Epithelial cell of esophagus (primary cell): ENCODE measurements at regions not wholly inside any gene's neighbourhood (a gene's known extent, or its start where the extent isn't known, plus 50 kb on each side); places are given as distances from the start of the nearest gene placed in this dataset.

ENCODE experiments used
- DNase-seq: peaks from one replicate; pipeline ENCODE4 v3.0.0; 2010; ENCODE audit warnings: low read depth
- H3K4me3 ChIP-seq: 2 replicates; pipeline ENCODE4 v1.5.1; 2011; ENCODE audit warnings: mild to moderate bottlenecking, low read length, control low read depth
- CTCF ChIP-seq: IDR thresholded peaks from 2 replicates; pipeline ENCODE4 v1.5.1; 2011; ENCODE audit warnings: low read depth, mild to moderate bottlenecking, low read length, control low read depth, inconsistent platforms; ENCODE audit not compliant: insufficient read depth; ENCODE audit errors: missing control alignments

GRCh38 chr10:8206882-8207281, 152.4 kb downstream of the GATA3 start:
- no peak overlapping the region for H3K4me3 ChIP-seq
- DNase-seq, result no peak
- no peak for TF ChIP-seq CTCF

GRCh38 chr10:8211631-8212030, 157.1 kb downstream of the GATA3 start:
- TF ChIP-seq CTCF, result no peak

GRCh38 chr10:8213735-8214134, 159.2 kb downstream of the GATA3 start:
- H3K4me3 ChIP-seq, result no peak overlapping the region
- DNase-seq, result no peak
- no peak for TF ChIP-seq CTCF

More at GRCh38 chr10:8211631-8212030, 157.1 kb downstream of the GATA3 start:
- H3K4me3 ChIP-seq, result no peak overlapping the region
- DNase-seq, result peak; percentile 23

- TF ChIP-seq CTCF, result no peak
- H3K4me3 ChIP-seq, result no peak overlapping the region
- peak; percentile 27 for DNase-seq
Observed at GRCh38 chr10:8214587-8214986, 160.1 kb downstream of the GATA3 start.

- H3K4me3 ChIP-seq, result no peak overlapping the region
- TF ChIP-seq CTCF, result no peak
- DNase-seq, result no peak
Observed at GRCh38 chr10:8216893-8217292, 162.4 kb downstream of the GATA3 start.

GRCh38 chr10:8221451-8221850, 167.0 kb downstream of the GATA3 start:
- no peak overlapping the region for H3K4me3 ChIP-seq
- TF ChIP-seq CTCF, result no peak
- DNase-seq, result no peak

- no peak for TF ChIP-seq CTCF
- peak; percentile 56 for DNase-seq
- no peak overlapping the region for H3K4me3 ChIP-seq
Observed at GRCh38 chr10:8224591-8224990, 170.1 kb downstream of the GATA3 start.
